OCI-LY1 (cell line): ENCODE measurements at regions not wholly inside any gene's neighbourhood (a gene's known extent, or its start where the extent isn't known, plus 50 kb on each side); places are given as distances from the start of the nearest gene placed in this dataset.

Experiments
- EZH2 ChIP-seq: fragments of 200-600 bp; sonication (generic), shearing (Covaris generic); IDR thresholded peaks from 2 replicates; pipeline ENCODE4 v1.8.0; 2017; ENCODE audit warnings: borderline replicate concordance, mixed run types, mild to moderate bottlenecking, antibody characterized with exemption, low read length, moderate library complexity, mixed read lengths
- TF ChIP-seq, protein P1 (sequence below): fragments of 200-600 bp; sonication (generic), shearing (Covaris generic); IDR thresholded peaks from 2 replicates; pipeline ENCODE4 v1.5.1; 2017; ENCODE audit warnings: mild to moderate bottlenecking, antibody characterized with exemption, low read length, moderate library complexity, mixed read lengths

DNA sequence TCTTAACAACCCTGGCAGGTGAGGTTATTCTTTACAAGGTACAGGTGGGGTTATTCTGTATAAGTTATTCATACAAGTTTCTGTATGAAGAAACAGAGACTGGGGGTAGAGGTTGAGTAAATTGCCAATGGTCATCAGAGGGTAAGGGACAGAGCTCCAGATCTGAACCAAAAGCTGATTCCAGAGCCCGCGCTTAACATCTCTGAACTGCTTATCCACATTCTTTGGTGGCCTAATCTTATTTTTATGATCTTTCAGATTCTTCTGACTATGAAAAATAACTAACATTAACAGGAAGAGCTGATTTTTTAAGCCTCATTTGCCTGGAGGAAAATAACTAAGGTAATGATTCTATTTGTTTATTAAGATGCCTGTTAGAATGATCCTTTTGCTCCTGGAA is 63.9 kb upstream of the BARHL2 start:
- TF ChIP-seq, protein P1, sequence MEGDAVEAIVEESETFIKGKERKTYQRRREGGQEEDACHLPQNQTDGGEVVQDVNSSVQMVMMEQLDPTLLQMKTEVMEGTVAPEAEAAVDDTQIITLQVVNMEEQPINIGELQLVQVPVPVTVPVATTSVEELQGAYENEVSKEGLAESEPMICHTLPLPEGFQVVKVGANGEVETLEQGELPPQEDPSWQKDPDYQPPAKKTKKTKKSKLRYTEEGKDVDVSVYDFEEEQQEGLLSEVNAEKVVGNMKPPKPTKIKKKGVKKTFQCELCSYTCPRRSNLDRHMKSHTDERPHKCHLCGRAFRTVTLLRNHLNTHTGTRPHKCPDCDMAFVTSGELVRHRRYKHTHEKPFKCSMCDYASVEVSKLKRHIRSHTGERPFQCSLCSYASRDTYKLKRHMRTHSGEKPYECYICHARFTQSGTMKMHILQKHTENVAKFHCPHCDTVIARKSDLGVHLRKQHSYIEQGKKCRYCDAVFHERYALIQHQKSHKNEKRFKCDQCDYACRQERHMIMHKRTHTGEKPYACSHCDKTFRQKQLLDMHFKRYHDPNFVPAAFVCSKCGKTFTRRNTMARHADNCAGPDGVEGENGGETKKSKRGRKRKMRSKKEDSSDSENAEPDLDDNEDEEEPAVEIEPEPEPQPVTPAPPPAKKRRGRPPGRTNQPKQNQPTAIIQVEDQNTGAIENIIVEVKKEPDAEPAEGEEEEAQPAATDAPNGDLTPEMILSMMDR = no peak
- no peak for TF ChIP-seq EZH2
